A673 (cell line): ENCODE measurements at regions not wholly inside any gene's neighbourhood (a gene's known extent, or its start where the extent isn't known, plus 50 kb on each side); places are given as distances from the start of the nearest gene placed in this dataset.
"Not testable (repeated sequence)": the region's sequence is repeated elsewhere in the genome, so short reads cannot be mapped to it uniquely, and the experiment has no call there.

ENCODE experiments used
- BruUV-seq: library from RNA; stranded (reverse); fragments of 400-500 nt; replicated peaks from 2 replicates; lab custom pipeline; 2021; lab: Mats Ljungman, UMichigan
- CTCF ChIA-PET: fragments of 300-600 bp; sonication (Branson Sonifier 250); formaldehyde crosslinking; loops from one replicate; lab custom pipeline; 2022; ENCODE audit warnings: antibody characterized with exemption; lab: Charles Lee
- POLR2A ChIA-PET: fragments of 300-600 bp; sonication (Branson Sonifier 250); formaldehyde crosslinking; loops from one replicate; lab custom pipeline; 2022; ENCODE audit warnings: antibody characterized with exemption; ENCODE audit not compliant: low non-redundant PET; lab: Charles Lee
- DNase-seq: peaks from one replicate; pipeline ENCODE4 v3.0.0-alpha.2; 2015; ENCODE audit warnings: low spot score
- H3K27ac ChIP-seq: fragments of 200-600 bp; sonication (generic); 2 replicates; pipeline ENCODE4 v1.5.1; 2016; ENCODE audit warnings: mixed run types, low read depth, mild to moderate bottlenecking, mixed read lengths, antibody characterized with exemption, low read length; ENCODE audit not compliant: poor library complexity, severe bottlenecking
- H3K27me3 ChIP-seq: fragments of 200-600 bp; sonication (generic); replicated peaks from 2 replicates; pipeline ENCODE4 v1.6.1; 2017; ENCODE audit warnings: mixed run types, low read depth, mild to moderate bottlenecking, mixed read lengths, antibody characterized with exemption, low read length; ENCODE audit not compliant: insufficient read depth, poor library complexity
- H3K36me3 ChIP-seq: fragments of 200-600 bp; sonication (generic); 2 replicates; pipeline ENCODE4 v1.6.1; 2016; ENCODE audit warnings: mixed run types, mild to moderate bottlenecking, mixed read lengths, antibody characterized with exemption, low read length; ENCODE audit not compliant: insufficient read depth, poor library complexity, severe bottlenecking
- H3K4me1 ChIP-seq: fragments of 200-600 bp; sonication (generic); 2 replicates; pipeline ENCODE4 v1.6.1; 2017; ENCODE audit warnings: mixed run types, mild to moderate bottlenecking, mixed read lengths, antibody characterized with exemption, low read length; ENCODE audit not compliant: insufficient read depth, poor library complexity, severe bottlenecking
- H3K4me3 ChIP-seq: fragments of 200-600 bp; sonication (generic); 2 replicates; pipeline ENCODE4 v1.5.1; 2016; ENCODE audit warnings: low read depth, mixed run types, mild to moderate bottlenecking, mixed read lengths, low read length; ENCODE audit not compliant: poor library complexity, severe bottlenecking
- H3K9me3 ChIP-seq: fragments of 200-600 bp; sonication (generic); 2 replicates; pipeline ENCODE4 v1.6.1; 2016; ENCODE audit warnings: mixed run types, low read depth, mild to moderate bottlenecking, mixed read lengths, antibody characterized with exemption, low read length; ENCODE audit not compliant: poor library complexity, severe bottlenecking
- CTCF ChIP-seq: fragments of 300-800, 200-600 bp; sonication (generic); conservative IDR thresholded peaks from 2 replicates; pipeline ENCODE4 v1.5.1; 2017; ENCODE audit warnings: low read depth, mild to moderate bottlenecking, antibody characterized with exemption, low read length, moderate library complexity, mixed read lengths
- EZH2 ChIP-seq: fragments of 200-600 bp; sonication (generic); IDR thresholded peaks from 2 replicates; pipeline ENCODE4 v1.6.1; 2017; ENCODE audit warnings: borderline replicate concordance, low read depth, mild to moderate bottlenecking, mixed read lengths, antibody characterized with exemption, low read length; ENCODE audit not compliant: poor library complexity, severe bottlenecking
- intact Hi-C: fragments of 100-400 bp; cut with micrococcal nuclease; formaldehyde crosslinking; loops from one replicate; pipeline ENCODE4 v1.10.0; 2022; ENCODE audit not compliant: unreplicated experiment

GRCh38 chr4:91769912-91770311 lies 533.9 kb upstream of the GRID2 start:
- intact Hi-C loops: no loop called here
- no peaks in the 10 kb centered on the region for H3K27me3 ChIP-seq
- POLR2A ChIA-PET: no interaction called here
- TF ChIP-seq CTCF (no peak), EZH2 (no peak)
- CTCF ChIA-PET: no interaction called here
- no peaks in the 10 kb centered on the region for H3K4me1 ChIP-seq
- H3K36me3 ChIP-seq: no peaks in the 10 kb centered on the region
- no peak overlapping the region for H3K4me3 ChIP-seq
- no peak for DNase-seq
- H3K9me3 ChIP-seq: no peaks in the 10 kb centered on the region
- H3K27ac ChIP-seq: no peak overlapping the region
- no TSS peak for BruUV-seq

- H3K27ac ChIP-seq, intact Hi-C loops, POLR2A ChIA-PET, CTCF ChIA-PET, H3K36me3 ChIP-seq, H3K27me3 ChIP-seq, H3K4me1 ChIP-seq, DNase-seq, BruUV-seq, H3K9me3 ChIP-seq: not testable (repeated sequence)
- H3K4me3 ChIP-seq: peak overlapping the region; percentile 15
These were observed 512.1 kb upstream of the GRID2 start for GRCh38 chr4:91791631-91792030.

- Histone ChIP-seq H3K4me3 (no peak overlapping the region), H3K27ac (no peak overlapping the region), H3K36me3 (no peaks in the 10 kb centered on the region), H3K27me3 (no peaks in the 10 kb centered on the region), H3K9me3 (no peaks in the 10 kb centered on the region), H3K4me1 (no peaks in the 10 kb centered on the region)
- no peak for TF ChIP-seq EZH2
- no peak for TF ChIP-seq CTCF
- ChIA-PET POLR2A (no interaction called here), CTCF (no interaction called here)
- BruUV-seq: no TSS peak
- intact Hi-C loops: no loop called here
- DNase-seq: no peak
These were observed 507.8 kb upstream of the GRID2 start for GRCh38 chr4:91795947-91796346.

DNA sequence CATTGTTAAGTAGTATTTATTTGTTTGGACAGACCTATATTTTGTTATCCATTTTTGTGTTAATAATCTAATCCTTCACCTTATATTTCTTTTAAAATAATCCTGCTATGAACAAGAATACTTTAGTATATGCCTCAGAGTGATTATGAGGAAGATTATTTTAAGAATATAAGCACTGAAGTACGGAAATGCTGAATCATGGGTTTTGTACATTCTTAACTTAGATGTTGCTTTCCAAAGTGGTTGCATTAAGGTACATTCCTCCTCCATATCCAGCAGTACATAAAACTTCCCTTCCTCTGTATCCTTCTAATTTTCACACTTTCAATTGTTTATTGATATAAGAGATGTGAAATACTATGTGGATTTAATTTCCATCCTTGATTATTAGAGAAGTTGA lies 491.4 kb upstream of the GRID2 start:
- no peaks in the 10 kb centered on the region for H3K36me3 ChIP-seq
- intact Hi-C loops: no loop called here

More for the DNA sequence above, 491.4 kb upstream of the GRID2 start:
- BruUV-seq: no TSS peak
- no peak for DNase-seq
- Histone ChIP-seq H3K4me1 (no peaks in the 10 kb centered on the region), H3K27ac (no peak overlapping the region), H3K4me3 (no peak overlapping the region), H3K9me3 (no peaks in the 10 kb centered on the region), H3K27me3 (no peaks in the 10 kb centered on the region)
- POLR2A ChIA-PET: no interaction called here
- CTCF ChIA-PET: no interaction called here
- no peak for TF ChIP-seq EZH2
- TF ChIP-seq CTCF: no peak
